HG02642 (cell line): ENCODE measurements at regions not wholly inside any gene's neighbourhood (a gene's known extent, or its start where the extent isn't known, plus 50 kb on each side); places are given as distances from the start of the nearest gene placed in this dataset.
"Not testable (repeated sequence)": the region's sequence is repeated elsewhere in the genome, so short reads cannot be mapped to it uniquely, and the experiment has no call there.

Experiments used
- ATAC-seq: cut with Tn5 transposase; IDR thresholded peaks from one replicate; pipeline ENCODE4 v1.9.1; 2021; ENCODE audit warnings: mild to moderate bottlenecking; ENCODE audit not compliant: unreplicated experiment, poor library complexity

- no peak for ATAC-seq
These were observed 746.5 kb downstream of the SLC6A15 start for GRCh38 chr12:84165998-84166571.

GRCh38 chr12:84161296-84161695 lies 751.3 kb downstream of the SLC6A15 start:
- ATAC-seq, result no peak

- no peak for ATAC-seq
These were observed 753.3 kb downstream of the SLC6A15 start for GRCh38 chr12:84159260-84159659.

GRCh38 chr12:84157170-84157569 lies 755.4 kb downstream of the SLC6A15 start:
- ATAC-seq, result no peak

GRCh38 chr12:84154991-84155930 lies 757.3 kb downstream of the SLC6A15 start:
- ATAC-seq, result not testable (repeated sequence)

- ATAC-seq, result not testable (repeated sequence)
These were observed 758.1 kb downstream of the SLC6A15 start for GRCh38 chr12:84154439-84154990.

- no peak for ATAC-seq
These were observed 762.4 kb downstream of the SLC6A15 start for GRCh38 chr12:84150201-84150600.

GRCh38 chr12:84148335-84148734 lies 764.3 kb downstream of the SLC6A15 start:
- ATAC-seq, result no peak

- ATAC-seq, result no peak
These were observed 775.7 kb downstream of the SLC6A15 start for GRCh38 chr12:84136862-84137367.

GRCh38 chr12:84135586-84136279 lies 776.9 kb downstream of the SLC6A15 start:
- no peak for ATAC-seq

- no peak for ATAC-seq
These were observed 777.7 kb downstream of the SLC6A15 start for GRCh38 chr12:84134797-84135366.

GRCh38 chr12:84131076-84131475 lies 781.5 kb downstream of the SLC6A15 start:
- no peak for ATAC-seq

- ATAC-seq, result no peak
These were observed 784.2 kb downstream of the SLC6A15 start for GRCh38 chr12:84128117-84128991.

- ATAC-seq, result no peak
These were observed 788.4 kb downstream of the SLC6A15 start for GRCh38 chr12:84124211-84124610.

- no peak for ATAC-seq
These were observed 795.4 kb downstream of the SLC6A15 start for GRCh38 chr12:84117190-84117589.

- no peak for ATAC-seq
These were observed 798.9 kb downstream of the SLC6A15 start for GRCh38 chr12:84113666-84114065.

- not testable (repeated sequence) for ATAC-seq
These were observed 808.7 kb downstream of the SLC6A15 start for GRCh38 chr12:84103886-84104285.

- not testable (repeated sequence) for ATAC-seq
These were observed 810.6 kb downstream of the SLC6A15 start for GRCh38 chr12:84101963-84102362.

- ATAC-seq, result not testable (repeated sequence)
These were observed 813.0 kb downstream of the SLC6A15 start for GRCh38 chr12:84099591-84099990.
